Activated CD8-positive, alpha-beta T cell treated with anti-CD3 and anti-CD28 coated beads for 36 hours (primary cell): ENCODE measurements at regions not wholly inside any gene's neighbourhood (a gene's known extent, or its start where the extent isn't known, plus 50 kb on each side); places are given as distances from the start of the nearest gene placed in this dataset.
"Not testable (repeated sequence)": the region's sequence is repeated elsewhere in the genome, so short reads cannot be mapped to it uniquely, and the experiment has no call there.

Experiments used
- ATAC-seq: fragments of 200-7000 bp; cut with Tn5 transposase; one replicate; pipeline ENCODE4 v1.10.0; 2021; ENCODE audit warnings: mild to moderate bottlenecking, moderate library complexity
- CTCF ChIA-PET: fragments of 350-600 bp; sonication (Branson Sonifier 250); formaldehyde crosslinking; loops from one replicate; lab custom pipeline; 2021; ENCODE audit warnings: antibody characterized with exemption; lab: Charles Lee
- POLR2A ChIA-PET: fragments of 350-600 bp; sonication (Branson Sonifier 250); formaldehyde crosslinking; loops from one replicate; lab custom pipeline; 2021; ENCODE audit warnings: antibody characterized with exemption; lab: Charles Lee
- DNase-seq: peaks from one replicate; pipeline ENCODE4 v3.0.0-alpha.2; 2020
- H3K27ac Mint-ChIP-seq: one replicate; pipeline ENCODE4 v1.8.0; 2021; ENCODE audit warnings: mild to moderate bottlenecking, mixed read lengths
- H3K27me3 Mint-ChIP-seq: one replicate; pipeline ENCODE4 v1.8.0; 2021; ENCODE audit warnings: mixed read lengths
- H3K36me3 Mint-ChIP-seq: one replicate; pipeline ENCODE4 v1.8.0; 2021; ENCODE audit warnings: low read depth, mixed read lengths
- H3K4me1 Mint-ChIP-seq: one replicate; pipeline ENCODE4 v1.8.0; 2021; ENCODE audit warnings: low read depth, mixed read lengths
- H3K4me3 Mint-ChIP-seq: one replicate; pipeline ENCODE4 v1.8.0; 2021; ENCODE audit warnings: mild to moderate bottlenecking, moderate library complexity, mixed read lengths
- H3K9me3 Mint-ChIP-seq: one replicate; pipeline ENCODE4 v1.8.0; 2021; ENCODE audit warnings: mixed read lengths
- CTCF ChIP-seq: fragments of 200-600 bp; IDR thresholded peaks from one replicate; pipeline ENCODE4 v1.8.0; 2022; ENCODE audit warnings: antibody characterized with exemption, mild to moderate bottlenecking
- intact Hi-C: fragments of 100-400 bp; cut with micrococcal nuclease; formaldehyde crosslinking; loops from one replicate; pipeline ENCODE4 v1.10.0; 2022

GRCh38 chr15:83372434-83372891 is 74.7 kb upstream of the SH3GL3 start:
- no peak for TF ChIP-seq CTCF
- ATAC-seq: no peak
- ChIA-PET CTCF (interaction anchor here (1.1 to 1.2 kb wide), 2 partner anchors 10 to 126 kb away, joined by 3 read pairs; no protein-coding TSS in a partner anchor), POLR2A (no interaction called here)
- no peak overlapping the region for H3K4me3 Mint-ChIP-seq
- H3K36me3 Mint-ChIP-seq: no peaks in the 10 kb centered on the region
- no peak for DNase-seq
- H3K4me1 Mint-ChIP-seq: no peaks in the 10 kb centered on the region
- H3K9me3 Mint-ChIP-seq: no peaks in the 10 kb centered on the region
- peaks cover 41% of the 10 kb centered on the region for H3K27me3 Mint-ChIP-seq
- H3K27ac Mint-ChIP-seq: no peak overlapping the region
- intact Hi-C loops: no loop called here

- Mint-ChIP-seq H3K9me3 (no peaks in the 10 kb centered on the region), H3K36me3 (no peaks in the 10 kb centered on the region), H3K4me3 (no peak overlapping the region), H3K27me3 (peaks cover 38% of the 10 kb centered on the region), H3K4me1 (no peaks in the 10 kb centered on the region), H3K27ac (no peak overlapping the region)
- ChIA-PET POLR2A (no interaction called here), CTCF (no interaction called here)
- no peak for TF ChIP-seq CTCF
- intact Hi-C loops: no loop called here
- no peak for DNase-seq
- ATAC-seq: no peak
Observed at GRCh38 chr15:83378921-83379578, 68.1 kb upstream of the SH3GL3 start.

- Mint-ChIP-seq H3K27ac (no peak overlapping the region), H3K4me1 (no peaks in the 10 kb centered on the region), H3K27me3 (peaks cover 33% of the 10 kb centered on the region), H3K36me3 (no peaks in the 10 kb centered on the region), H3K9me3 (no peaks in the 10 kb centered on the region), H3K4me3 (no peak overlapping the region)
- no peak for DNase-seq
- ChIA-PET CTCF (no interaction called here), POLR2A (no interaction called here)
- no peak for TF ChIP-seq CTCF
- intact Hi-C loops: no loop called here
- no peak for ATAC-seq
Observed at GRCh38 chr15:83379579-83379959, 67.6 kb upstream of the SH3GL3 start.

- DNase-seq (no peak), ATAC-seq (no peak)
- TF ChIP-seq CTCF: no peak
- no peak overlapping the region for H3K27ac Mint-ChIP-seq
- ChIA-PET CTCF (interaction anchor here (1.2 to 2.7 kb wide), 4 partner anchors 130 to 369 kb away, joined by 4 to 15 read pairs (median 6); partner anchors contain the start of gene C15orf40), POLR2A (no interaction called here)
- no peaks in the 10 kb centered on the region for H3K4me1 Mint-ChIP-seq
- no peaks in the 10 kb centered on the region for H3K9me3 Mint-ChIP-seq
- no peak overlapping the region for H3K4me3 Mint-ChIP-seq
- intact Hi-C loops: loop anchor here (5.0 kb wide), 1 partner anchor 133 kb away; no protein-coding TSS in a partner anchor
- peaks cover 33% of the 10 kb centered on the region for H3K27me3 Mint-ChIP-seq
- no peaks in the 10 kb centered on the region for H3K36me3 Mint-ChIP-seq
Observed at GRCh38 chr15:83380059-83380458, 67.1 kb upstream of the SH3GL3 start.

GRCh38 chr15:83380682-83381081 is 66.5 kb upstream of the SH3GL3 start:
- peak; percentile 18 for TF ChIP-seq CTCF
- Mint-ChIP-seq H3K4me3 (no peak overlapping the region), H3K9me3 (no peaks in the 10 kb centered on the region), H3K27ac (no peak overlapping the region), H3K36me3 (no peaks in the 10 kb centered on the region), H3K4me1 (no peaks in the 10 kb centered on the region), H3K27me3 (peaks cover 31% of the 10 kb centered on the region)
- CTCF ChIA-PET: interaction anchor here (0.6 to 2.7 kb wide), 6 partner anchors 131 to 468 kb away, joined by 3 to 15 read pairs (median 4); partner anchors contain the start of gene C15orf40
- ATAC-seq: peak; percentile 69
- POLR2A ChIA-PET: no interaction called here
- DNase-seq: peak; percentile 67
- intact Hi-C loops: loop anchor here (5.0 kb wide), 1 partner anchor 133 kb away; no protein-coding TSS in a partner anchor

- intact Hi-C loops: loop anchor here (5.0 kb wide), 1 partner anchor 136 kb away; no protein-coding TSS in a partner anchor
- POLR2A ChIA-PET, H3K4me3 Mint-ChIP-seq, H3K9me3 Mint-ChIP-seq, H3K36me3 Mint-ChIP-seq, H3K27ac Mint-ChIP-seq, H3K4me1 Mint-ChIP-seq, CTCF ChIA-PET, ATAC-seq, DNase-seq: not testable (repeated sequence)
- peaks cover 13% of the 10 kb centered on the region for H3K27me3 Mint-ChIP-seq
Observed at GRCh38 chr15:83383608-83384139, 63.5 kb upstream of the SH3GL3 start.
